GM13977 (cell line): ENCODE measurements at regions not wholly inside any gene's neighbourhood (a gene's known extent, or its start where the extent isn't known, plus 50 kb on each side); places are given as distances from the start of the nearest gene placed in this dataset.

Experiments used
- DNase-seq: peaks from one replicate; pipeline ENCODE4 v3.0.0; 2012; ENCODE audit warnings: low spot score
- CTCF ChIP-seq: IDR thresholded peaks from 2 replicates; pipeline ENCODE4 v1.5.1; 2012; ENCODE audit warnings: mild to moderate bottlenecking, control low read depth; ENCODE audit not compliant: insufficient read depth; ENCODE audit errors: extremely low read depth, missing control alignments
- in situ Hi-C: fragments of 300-500 bp; cut with MboI; formaldehyde crosslinking; loops from one replicate; pipeline ENCODE4 v1.12.0; 2022; ENCODE audit warnings: low sequenced_read_pairs, low pct_unique_long_range_greater_than_20kb, mixed read lengths, inconsistent platforms; ENCODE audit not compliant: unreplicated experiment

GRCh38 chr1:178629252-178630154 lies 95.5 kb upstream of the RALGPS2 start:
- DNase-seq, result no peak
- in situ Hi-C loops, result no loop called here
- TF ChIP-seq CTCF, result no peak

GRCh38 chr1:178630417-178630816 lies 94.6 kb upstream of the RALGPS2 start:
- no peak for DNase-seq
- in situ Hi-C loops, result no loop called here
- TF ChIP-seq CTCF, result no peak

- DNase-seq, result no peak
- in situ Hi-C loops, result no loop called here
These were observed 92.4 kb upstream of the RALGPS2 start for GRCh38 chr1:178632653-178633052.

GRCh38 chr1:178633056-178633455 lies 92.0 kb upstream of the RALGPS2 start:
- no peak for DNase-seq
- no peak for TF ChIP-seq CTCF
- in situ Hi-C loops, result no loop called here

More at GRCh38 chr1:178632653-178633052, 92.4 kb upstream of the RALGPS2 start:
- TF ChIP-seq CTCF, result no peak

- no peak for TF ChIP-seq CTCF
- in situ Hi-C loops, result no loop called here
- no peak for DNase-seq
These were observed 90.6 kb upstream of the RALGPS2 start for GRCh38 chr1:178634445-178634844.

- no peak for TF ChIP-seq CTCF
- no peak for DNase-seq
- in situ Hi-C loops, result no loop called here
These were observed 87.2 kb upstream of the RALGPS2 start for GRCh38 chr1:178637841-178638240.
